IMR-90 (cell line): ENCODE measurements at regions not wholly inside any gene's neighbourhood (a gene's known extent, or its start where the extent isn't known, plus 50 kb on each side); places are given as distances from the start of the nearest gene placed in this dataset.

Experiments
- FOS ChIP-seq: fragments of 150-350 bp; IDR thresholded peaks from 2 replicates; pipeline ENCODE4 v1.6.1; 2016; ENCODE audit warnings: low read depth, low read length
- POLR2A ChIP-seq: IDR thresholded peaks from 2 replicates; pipeline ENCODE4 v1.6.1; 2012; ENCODE audit warnings: mild to moderate bottlenecking, low read depth, low read length

GRCh38 chr6:101322921-101323320 lies 70.6 kb upstream of the GRIK2 start:
- TF ChIP-seq FOS, result no peak
- no peak for TF ChIP-seq POLR2A
